Parathyroid adenoma (tissue), 2 donors: ENCODE measurements at regions not wholly inside any gene's neighbourhood (a gene's known extent, or its start where the extent isn't known, plus 50 kb on each side); places are given as distances from the start of the nearest gene placed in this dataset.

ENCODE experiments used
- H2AFZ ChIP-seq: fragments of 300-600 bp; sonication (generic); one replicate; pipeline ENCODE4 v1.7.0; 2017; ENCODE audit warnings: antibody characterized with exemption, mild to moderate bottlenecking
- H3K27ac ChIP-seq: fragments of 300-600 bp; sonication (generic); one replicate; pipeline ENCODE4 v1.7.0; 2017
- H3K27me3 ChIP-seq: fragments of 300-600 bp; sonication (generic); one replicate; pipeline ENCODE4 v1.7.0; 2017; ENCODE audit warnings: low read length; ENCODE audit not compliant: control insufficient read depth, insufficient read depth
- H3K36me3 ChIP-seq: fragments of 300-600 bp; sonication (generic); one replicate; pipeline ENCODE4 v1.7.0; 2017; ENCODE audit warnings: low read length; ENCODE audit not compliant: control insufficient read depth, insufficient read depth
- H3K4me1 ChIP-seq: fragments of 300-600 bp; sonication (generic); one replicate; pipeline ENCODE4 v1.7.0; 2017; ENCODE audit warnings: control low read depth
- H3K4me2 ChIP-seq: fragments of 300-600 bp; sonication (generic); one replicate; pipeline ENCODE4 v1.7.0; 2017; ENCODE audit warnings: low read length
- H3K4me3 ChIP-seq: fragments of 300-600 bp; sonication (generic); one replicate; pipeline ENCODE4 v1.7.0; 2017; ENCODE audit warnings: low read depth, low read length
- H3K79me2 ChIP-seq: fragments of 300-600 bp; sonication (generic); one replicate; pipeline ENCODE4 v1.7.0; 2017; ENCODE audit warnings: control low read depth
- H3K9ac ChIP-seq: fragments of 300-600 bp; sonication (generic); one replicate; pipeline ENCODE4 v1.7.0; 2017; ENCODE audit warnings: mild to moderate bottlenecking
- H3K9me3 ChIP-seq: fragments of 300-600 bp; sonication (generic); one replicate; pipeline ENCODE4 v1.7.0; 2017; ENCODE audit warnings: low read length; ENCODE audit not compliant: control insufficient read depth
- CTCF ChIP-seq: fragments of 300-600 bp; sonication (generic); IDR thresholded peaks from one replicate; pipeline ENCODE4 v1.7.0; 2017; ENCODE audit warnings: antibody characterized with exemption, mild to moderate bottlenecking
- donor health status: primary hyperparathyroidism.

- Histone ChIP-seq H3K79me2 (no peaks in the 10 kb centered on the region), H3K9me3 (no peaks in the 10 kb centered on the region), H3K4me1 (no peaks in the 10 kb centered on the region), H3K4me3 (no peak overlapping the region), H3K36me3 (no peaks in the 10 kb centered on the region), H2AFZ (no peak overlapping the region), H3K27me3 (no peaks in the 10 kb centered on the region), H3K4me2 (no peak overlapping the region), H3K9ac (no peak overlapping the region), H3K27ac (no peak overlapping the region)
- TF ChIP-seq CTCF, result no peak
Measured at GRCh38 chr14:86897704-86898513, 1095.1 kb downstream of the GALC start.

GRCh38 chr14:86897224-86897623 is 1095.8 kb downstream of the GALC start:
- Histone ChIP-seq H3K9me3 (no peaks in the 10 kb centered on the region), H3K36me3 (no peaks in the 10 kb centered on the region), H3K9ac (no peak overlapping the region), H2AFZ (no peak overlapping the region), H3K27ac (no peak overlapping the region), H3K4me1 (no peaks in the 10 kb centered on the region), H3K4me3 (no peak overlapping the region), H3K79me2 (no peaks in the 10 kb centered on the region), H3K27me3 (no peaks in the 10 kb centered on the region), H3K4me2 (no peak overlapping the region)
- TF ChIP-seq CTCF, result no peak

DNA sequence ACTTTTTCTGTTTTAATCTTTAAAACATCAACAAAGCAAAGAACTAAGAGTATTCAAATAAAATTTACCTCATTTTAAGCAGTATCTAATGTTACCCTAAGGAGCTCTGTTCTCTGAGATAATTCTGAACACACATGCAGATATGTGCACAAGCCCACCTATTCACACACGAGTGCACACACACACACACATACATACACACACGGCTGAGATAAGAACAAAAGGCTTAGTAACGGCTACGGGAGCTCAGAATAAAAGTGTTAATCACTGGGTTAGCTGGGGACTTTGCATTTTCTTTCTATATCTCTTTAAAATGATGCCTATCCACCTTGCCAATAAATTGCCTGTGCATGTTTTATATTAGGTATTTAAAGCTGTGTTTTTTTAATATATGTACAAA is 1096.3 kb downstream of the GALC start:
- H2AFZ ChIP-seq, result no peak overlapping the region
- no peaks in the 10 kb centered on the region for H3K4me1 ChIP-seq
- no peaks in the 10 kb centered on the region for H3K27me3 ChIP-seq
- no peaks in the 10 kb centered on the region for H3K9me3 ChIP-seq
- no peak overlapping the region for H3K9ac ChIP-seq
- no peaks in the 10 kb centered on the region for H3K79me2 ChIP-seq
- H3K4me2 ChIP-seq, result no peak overlapping the region
- H3K27ac ChIP-seq, result no peak overlapping the region
- no peaks in the 10 kb centered on the region for H3K36me3 ChIP-seq
- TF ChIP-seq CTCF, result no peak
- no peak overlapping the region for H3K4me3 ChIP-seq

GRCh38 chr14:86892152-86892956 is 1100.6 kb downstream of the GALC start:
- Histone ChIP-seq H3K9me3 (no peaks in the 10 kb centered on the region), H3K36me3 (no peaks in the 10 kb centered on the region), H3K27me3 (no peaks in the 10 kb centered on the region), H3K4me3 (no peak overlapping the region), H2AFZ (no peak overlapping the region), H3K4me1 (no peaks in the 10 kb centered on the region), H3K4me2 (no peak overlapping the region), H3K9ac (no peak overlapping the region), H3K79me2 (no peaks in the 10 kb centered on the region), H3K27ac (no peak overlapping the region)
- no peak for TF ChIP-seq CTCF
